Gastroesophageal sphincter (tissue), 3 donors: ENCODE measurements at regions not wholly inside any gene's neighbourhood (a gene's known extent, or its start where the extent isn't known, plus 50 kb on each side); places are given as distances from the start of the nearest gene placed in this dataset.
"Not testable (repeated sequence)": the region's sequence is repeated elsewhere in the genome, so short reads cannot be mapped to it uniquely, and the experiment has no call there.

Experiments used
- CTCF ChIP-seq, 4 experiments: fragments of 200-600 bp in 2 of 4; fragments of 450-650 bp in 2 of 4; sonication (generic) in 1 of 4; IDR thresholded peaks; one replicate each; pipeline ENCODE4 v1.5.1; 2017 to 2019; ENCODE audit warnings: antibody characterized with exemption in 4 of 4, mild to moderate bottlenecking in 2 of 4, moderate library complexity in 2 of 4
- POLR2A ChIP-seq, 2 donors: fragments of 450-650 bp; IDR thresholded peaks; one replicate each; pipeline ENCODE4 v1.6.1; 2017; ENCODE audit warnings: antibody characterized with exemption in 2 of 2, mild to moderate bottlenecking in 2 of 2, moderate library complexity in 1 of 2

DNA sequence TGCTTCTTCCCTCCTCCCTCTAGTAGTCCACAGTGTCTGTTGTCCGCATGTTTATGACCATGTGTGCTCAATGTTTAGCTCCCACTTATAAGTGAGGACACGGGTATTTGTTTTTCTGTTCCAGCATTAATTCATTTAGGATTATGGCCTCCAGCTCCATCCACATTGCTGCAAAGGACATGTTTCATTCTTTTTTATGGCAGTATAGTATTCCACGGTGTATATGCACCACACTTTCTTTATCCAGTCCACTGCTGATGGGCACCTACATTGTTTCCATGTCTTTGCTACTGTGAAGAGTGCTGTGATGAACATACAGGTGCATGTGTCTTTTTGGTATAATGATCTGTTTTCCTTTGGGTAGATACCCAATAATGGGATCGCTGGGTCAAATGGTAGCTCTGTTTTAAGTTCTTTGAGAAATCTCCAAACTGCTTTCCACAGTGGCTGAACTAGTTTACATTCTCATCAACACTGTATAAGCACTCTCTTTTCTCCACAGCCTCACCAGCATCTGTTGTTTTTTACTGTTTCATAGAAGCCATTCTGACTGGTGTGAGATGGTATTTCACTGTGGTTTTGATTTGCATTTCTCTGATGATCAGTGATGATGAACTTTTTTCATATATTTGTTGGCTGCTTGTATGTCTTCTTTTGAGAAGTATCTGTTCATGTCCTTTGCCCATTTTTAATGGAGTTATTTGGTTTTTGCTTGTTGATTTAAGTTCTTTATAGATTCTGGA, 63.0 kb upstream of the SLC22A16 start:
- TF ChIP-seq POLR2A, CTCF (IDR thresholded peaks at IDR 0.05): not testable (repeated sequence)
